Hepatocyte (in vitro differentiated cells): ENCODE measurements at regions not wholly inside any gene's neighbourhood (a gene's known extent, or its start where the extent isn't known, plus 50 kb on each side); places are given as distances from the start of the nearest gene placed in this dataset.

Source experiments
- DNase-seq: peaks from one replicate; pipeline ENCODE4 v3.0.0-alpha.2; 2016; ENCODE audit warnings: low spot score
- H2AFZ ChIP-seq: fragments of 200-600 bp; sonication (generic); 2 replicates; pipeline ENCODE4 v1.6.0; 2016; ENCODE audit warnings: antibody characterized with exemption, mild to moderate bottlenecking
- H3K27ac ChIP-seq: fragments of 200-600 bp; sonication (generic); 2 replicates; pipeline ENCODE4 v1.5.1; 2016; ENCODE audit warnings: mild to moderate bottlenecking
- H3K27me3 ChIP-seq: fragments of 200-600 bp; sonication (generic); 2 replicates; pipeline ENCODE4 v1.6.1; 2016
- H3K36me3 ChIP-seq: fragments of 200-600 bp; sonication (generic); replicated peaks from 2 replicates; pipeline ENCODE4 v1.5.1; 2016; ENCODE audit warnings: low read depth; ENCODE audit not compliant: insufficient read depth
- H3K4me1 ChIP-seq: fragments of 200-600 bp; sonication (generic); 2 replicates; pipeline ENCODE4 v1.5.1; 2016; ENCODE audit warnings: mild to moderate bottlenecking, moderate library complexity; ENCODE audit not compliant: insufficient read depth
- H3K4me2 ChIP-seq: fragments of 200-600 bp; sonication (generic); 2 replicates; pipeline ENCODE4 v1.6.0; 2016
- H3K4me3 ChIP-seq: fragments of 200-600 bp; sonication (generic); 2 replicates; pipeline ENCODE4 v1.5.1; 2016; ENCODE audit warnings: mild to moderate bottlenecking
- H3K79me2 ChIP-seq: fragments of 200-600 bp; sonication (generic); 2 replicates; pipeline ENCODE4 v1.6.0; 2017; ENCODE audit warnings: mild to moderate bottlenecking
- H3K9me2 ChIP-seq: fragments of 200-600 bp; sonication (generic); replicated peaks from 2 replicates; pipeline ENCODE4 v1.6.0; 2017; ENCODE audit warnings: mild to moderate bottlenecking; ENCODE audit not compliant: insufficient read depth
- H3K9me3 ChIP-seq: fragments of 200-600 bp; sonication (generic); 2 replicates; pipeline ENCODE4 v1.5.1; 2016; ENCODE audit warnings: low read depth, mild to moderate bottlenecking
- H4K20me1 ChIP-seq: fragments of 200-600 bp; sonication (generic); 2 replicates; pipeline ENCODE4 v1.6.0; 2016; ENCODE audit warnings: mild to moderate bottlenecking; ENCODE audit not compliant: insufficient read depth, poor library complexity, severe bottlenecking
- EZH2 ChIP-seq: fragments of 200-600 bp; sonication (generic); IDR thresholded peaks from 2 replicates; pipeline ENCODE4 v1.6.1; 2016; ENCODE audit warnings: antibody characterized with exemption, mild to moderate bottlenecking, borderline replicate concordance
- EZH2phosphoT487 ChIP-seq: fragments of 200-600 bp; sonication (generic); IDR thresholded peaks from one replicate; pipeline ENCODE4 v1.6.1; 2018; ENCODE audit warnings: antibody characterized with exemption, mild to moderate bottlenecking, low read depth, moderate library complexity; ENCODE audit not compliant: unreplicated experiment, severe bottlenecking
- WGBS: methylation state at CpG from one replicate; pipeline ENCODE4 v1.1.6; 2016; ENCODE audit warnings: low lambda C conversion rate; ENCODE audit errors: missing lambda C conversion rate; 5-methylcytosine and 5-hydroxymethylcytosine counted together
- TF ChIP-seq, protein P1 (sequence below): fragments of 200-600 bp; sonication (generic); IDR thresholded peaks from 2 replicates; pipeline ENCODE4 v1.5.1; 2016; ENCODE audit warnings: antibody characterized with exemption, mild to moderate bottlenecking; ENCODE audit not compliant: poor library complexity

DNA sequence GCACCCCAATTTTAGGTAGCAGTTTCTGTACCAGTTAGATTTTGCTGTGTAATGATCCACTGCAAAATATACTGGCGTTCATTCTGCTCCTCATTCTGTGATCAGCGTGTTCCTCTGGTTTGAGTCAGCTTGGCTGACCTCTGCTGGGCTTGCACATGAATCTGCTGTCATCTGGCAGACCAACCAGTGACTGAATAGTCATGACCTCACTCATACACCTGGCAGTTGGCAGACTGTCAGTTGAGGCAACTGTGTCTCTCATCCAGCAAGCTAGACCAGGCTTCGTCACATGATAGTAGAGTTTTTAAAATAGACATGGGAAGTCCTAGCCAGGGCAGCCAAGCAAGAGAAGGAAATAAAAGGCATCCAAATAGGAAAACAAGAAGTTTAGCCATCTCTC is 316.3 kb upstream of the LARGE1 start:
- H3K4me2 ChIP-seq: no peak overlapping the region
- no peaks in the 10 kb centered on the region for H3K36me3 ChIP-seq
- WGBS: 82% methylated on average over 3 of the region's 3 CpGs
- H3K27me3 ChIP-seq: no peaks in the 10 kb centered on the region
- TF ChIP-seq EZH2 (no peak), EZH2phosphoT487 (no peak)
- TF ChIP-seq, protein P1, sequence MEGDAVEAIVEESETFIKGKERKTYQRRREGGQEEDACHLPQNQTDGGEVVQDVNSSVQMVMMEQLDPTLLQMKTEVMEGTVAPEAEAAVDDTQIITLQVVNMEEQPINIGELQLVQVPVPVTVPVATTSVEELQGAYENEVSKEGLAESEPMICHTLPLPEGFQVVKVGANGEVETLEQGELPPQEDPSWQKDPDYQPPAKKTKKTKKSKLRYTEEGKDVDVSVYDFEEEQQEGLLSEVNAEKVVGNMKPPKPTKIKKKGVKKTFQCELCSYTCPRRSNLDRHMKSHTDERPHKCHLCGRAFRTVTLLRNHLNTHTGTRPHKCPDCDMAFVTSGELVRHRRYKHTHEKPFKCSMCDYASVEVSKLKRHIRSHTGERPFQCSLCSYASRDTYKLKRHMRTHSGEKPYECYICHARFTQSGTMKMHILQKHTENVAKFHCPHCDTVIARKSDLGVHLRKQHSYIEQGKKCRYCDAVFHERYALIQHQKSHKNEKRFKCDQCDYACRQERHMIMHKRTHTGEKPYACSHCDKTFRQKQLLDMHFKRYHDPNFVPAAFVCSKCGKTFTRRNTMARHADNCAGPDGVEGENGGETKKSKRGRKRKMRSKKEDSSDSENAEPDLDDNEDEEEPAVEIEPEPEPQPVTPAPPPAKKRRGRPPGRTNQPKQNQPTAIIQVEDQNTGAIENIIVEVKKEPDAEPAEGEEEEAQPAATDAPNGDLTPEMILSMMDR: no peak
- H2AFZ ChIP-seq: no peak overlapping the region
- no peaks in the 10 kb centered on the region for H4K20me1 ChIP-seq
- no peak overlapping the region for H3K4me3 ChIP-seq
- H3K9me3 ChIP-seq: no peaks in the 10 kb centered on the region
- H3K4me1 ChIP-seq: no peaks in the 10 kb centered on the region
- DNase-seq: no peak
- no peak overlapping the region for H3K27ac ChIP-seq
- no peaks in the 10 kb centered on the region for H3K79me2 ChIP-seq
- no peaks in the 10 kb centered on the region for H3K9me2 ChIP-seq

DNA sequence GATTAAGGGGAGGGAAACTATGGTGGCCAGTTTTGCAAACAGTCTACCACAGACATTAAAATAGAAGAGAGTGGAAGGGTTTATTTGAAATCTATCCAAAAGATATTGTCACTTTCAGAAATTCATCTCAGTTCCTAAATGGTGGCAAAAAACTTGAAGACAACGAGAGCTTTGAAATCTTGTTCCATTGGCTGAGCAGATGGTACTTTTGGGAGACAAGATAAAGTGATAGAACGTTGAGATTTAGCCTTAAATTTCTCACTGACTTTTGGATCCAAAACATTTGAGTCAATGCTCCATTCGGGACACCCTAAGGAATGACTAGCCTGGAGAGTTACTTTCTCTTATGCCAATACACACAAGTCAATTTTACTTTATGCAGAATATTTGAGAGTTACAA is 319.1 kb upstream of the LARGE1 start:
- no peaks in the 10 kb centered on the region for H3K79me2 ChIP-seq
- no peaks in the 10 kb centered on the region for H3K9me2 ChIP-seq
- no peaks in the 10 kb centered on the region for H3K36me3 ChIP-seq
- no peak for TF ChIP-seq EZH2phosphoT487
- TF ChIP-seq, protein P1: no peak
- no peak for TF ChIP-seq EZH2
- no peaks in the 10 kb centered on the region for H3K9me3 ChIP-seq
- H3K27me3 ChIP-seq: no peaks in the 10 kb centered on the region
- DNase-seq: no peak
- no peak overlapping the region for H2AFZ ChIP-seq
- H3K4me2 ChIP-seq: no peak overlapping the region
- H3K27ac ChIP-seq: no peak overlapping the region
- no peak overlapping the region for H3K4me3 ChIP-seq
- 81% methylated on average over 3 of the region's 3 CpGs for WGBS
- no peaks in the 10 kb centered on the region for H3K4me1 ChIP-seq
- H4K20me1 ChIP-seq: no peaks in the 10 kb centered on the region

DNA sequence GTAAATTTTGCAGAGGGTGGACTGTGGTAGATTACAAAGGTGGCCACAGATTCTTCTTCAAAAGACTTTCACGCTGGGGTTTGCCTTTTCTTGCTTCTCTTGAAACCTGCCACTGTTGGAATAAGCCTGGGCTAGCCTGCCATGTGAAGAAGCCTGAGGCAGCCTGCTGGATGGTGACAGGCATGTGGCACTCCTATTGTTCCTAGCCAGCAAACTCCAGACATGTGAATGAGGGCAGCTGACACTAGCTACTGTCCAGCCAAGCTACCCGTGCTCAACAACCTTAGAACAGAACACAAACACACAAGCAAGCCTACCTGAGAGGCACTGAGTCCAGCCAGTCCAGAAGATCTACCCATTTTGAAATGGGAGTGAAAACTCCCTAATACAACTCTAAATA is 322.7 kb upstream of the LARGE1 start:
- H3K4me3 ChIP-seq: no peak overlapping the region
- H3K4me1 ChIP-seq: no peaks in the 10 kb centered on the region
- H3K36me3 ChIP-seq: no peaks in the 10 kb centered on the region
- no peaks in the 10 kb centered on the region for H3K79me2 ChIP-seq
- TF ChIP-seq EZH2phosphoT487 (no peak), EZH2 (no peak)
- TF ChIP-seq, protein P1: no peak
- no peaks in the 10 kb centered on the region for H3K27me3 ChIP-seq
- 84% methylated on average over 2 of the region's 2 CpGs for WGBS
- H3K9me3 ChIP-seq: no peaks in the 10 kb centered on the region
- DNase-seq: no peak
- no peak overlapping the region for H3K4me2 ChIP-seq
- H3K27ac ChIP-seq: no peak overlapping the region
- no peaks in the 10 kb centered on the region for H4K20me1 ChIP-seq
- no peaks in the 10 kb centered on the region for H3K9me2 ChIP-seq
- H2AFZ ChIP-seq: no peak overlapping the region

GRCh38 chr22:34255042-34255441 is 334.8 kb upstream of the LARGE1 start:
- no peak for TF ChIP-seq EZH2
- TF ChIP-seq, protein P1: no peak
- 85% methylated on average over 1 of the region's 1 CpG for WGBS
- H3K9me2 ChIP-seq: no peaks in the 10 kb centered on the region
- no peaks in the 10 kb centered on the region for H3K36me3 ChIP-seq
- no peak overlapping the region for H2AFZ ChIP-seq
- H3K4me2 ChIP-seq: no peak overlapping the region
- H3K27me3 ChIP-seq: no peaks in the 10 kb centered on the region
- no peak for DNase-seq
- no peaks in the 10 kb centered on the region for H3K9me3 ChIP-seq
- H3K79me2 ChIP-seq: no peaks in the 10 kb centered on the region
- no peaks in the 10 kb centered on the region for H4K20me1 ChIP-seq
- H3K4me1 ChIP-seq: no peaks in the 10 kb centered on the region
- H3K27ac ChIP-seq: no peak overlapping the region
- H3K4me3 ChIP-seq: no peak overlapping the region
